H9 (cell line): ENCODE measurements at regions not wholly inside any gene's neighbourhood (a gene's known extent, or its start where the extent isn't known, plus 50 kb on each side); places are given as distances from the start of the nearest gene placed in this dataset.
"Not testable (repeated sequence)": the region's sequence is repeated elsewhere in the genome, so short reads cannot be mapped to it uniquely, and the experiment has no call there.

ENCODE experiments used
- DNase-seq: peaks from one replicate; pipeline ENCODE4 v3.0.0-alpha.2; 2017
- H2AFZ ChIP-seq: one replicate; pipeline ENCODE4 v1.6.1; 2013; ENCODE audit warnings: mild to moderate bottlenecking, low read length, control low read depth, moderate library complexity
- H2AK5ac ChIP-seq: 2 replicates; pipeline ENCODE4 v1.6.1; 2013; ENCODE audit warnings: low read length, control low read depth, mixed read lengths; ENCODE audit not compliant: insufficient read length
- H2BK120ac ChIP-seq: one replicate; pipeline ENCODE4 v1.6.1; 2013; ENCODE audit warnings: low read depth, mild to moderate bottlenecking, low read length, control low read depth, inconsistent platforms; ENCODE audit not compliant: poor library complexity, severe bottlenecking
- H2BK12ac ChIP-seq: 2 replicates; pipeline ENCODE4 v1.6.1; 2013; ENCODE audit warnings: low read length, control low read depth, mixed read lengths, low read depth; ENCODE audit not compliant: insufficient read length
- H2BK15ac ChIP-seq: 2 replicates; pipeline ENCODE4 v1.6.1; 2013; ENCODE audit warnings: low read depth, low read length, control low read depth
- H2BK20ac ChIP-seq: one replicate; pipeline ENCODE4 v1.6.1; 2013; ENCODE audit warnings: low read depth, mild to moderate bottlenecking, low read length, control low read depth, inconsistent platforms; ENCODE audit not compliant: poor library complexity, severe bottlenecking
- H2BK5ac ChIP-seq: 2 replicates; pipeline ENCODE4 v1.6.1; 2013; ENCODE audit warnings: low read length, control low read depth, mixed read lengths; ENCODE audit not compliant: insufficient read length
- H3K14ac ChIP-seq: 2 replicates; pipeline ENCODE4 v1.6.1; 2013; ENCODE audit warnings: low read length, control low read depth; ENCODE audit not compliant: insufficient read depth
- H3K18ac ChIP-seq: 2 replicates; pipeline ENCODE4 v1.6.1; 2013; ENCODE audit warnings: low read depth, mild to moderate bottlenecking, mixed read lengths, low read length, control low read depth; ENCODE audit not compliant: insufficient read length
- H3K23ac ChIP-seq: 2 replicates; pipeline ENCODE4 v1.6.1; 2013; ENCODE audit warnings: low read length, control low read depth, mixed read lengths, low read depth; ENCODE audit not compliant: insufficient read length
- H3K23me2 ChIP-seq: 2 replicates; pipeline ENCODE4 v1.6.1; 2013; ENCODE audit warnings: low read depth, mild to moderate bottlenecking, mixed read lengths, low read length, control low read depth; ENCODE audit not compliant: insufficient read length, poor library complexity, severe bottlenecking
- H3K27ac ChIP-seq: 2 replicates; pipeline ENCODE4 v1.5.1; 2013; ENCODE audit warnings: low read length, control low read depth, mixed read lengths, low read depth; ENCODE audit not compliant: insufficient read length
- H3K27me3 ChIP-seq: 2 replicates; pipeline ENCODE4 v1.6.1; 2013; ENCODE audit warnings: low read length, control low read depth, inconsistent platforms; ENCODE audit not compliant: insufficient read depth
- H3K4ac ChIP-seq: 2 replicates; pipeline ENCODE4 v1.6.1; 2013; ENCODE audit warnings: low read depth, mild to moderate bottlenecking, control low read depth, inconsistent platforms, low read length, moderate library complexity
- H3K4me1 ChIP-seq: 2 replicates; pipeline ENCODE4 v1.6.1; 2013; ENCODE audit warnings: low read length, control low read depth, inconsistent platforms; ENCODE audit not compliant: insufficient read depth
- H3K4me2 ChIP-seq: 2 replicates; pipeline ENCODE4 v1.6.1; 2013; ENCODE audit warnings: low read length, control low read depth, mixed read lengths; ENCODE audit not compliant: insufficient read length, insufficient read depth
- H3K56ac ChIP-seq: 2 replicates; pipeline ENCODE4 v1.6.1; 2013; ENCODE audit warnings: low read depth, mild to moderate bottlenecking, mixed read lengths, low read length, control low read depth; ENCODE audit not compliant: insufficient read length
- H3K79me1 ChIP-seq: 2 replicates; pipeline ENCODE4 v1.6.1; 2013; ENCODE audit warnings: low read depth, mild to moderate bottlenecking, moderate library complexity, low read length, control low read depth, inconsistent platforms; ENCODE audit not compliant: insufficient read depth, poor library complexity, severe bottlenecking
- H3K79me2 ChIP-seq: 2 replicates; pipeline ENCODE4 v1.6.1; 2013; ENCODE audit warnings: low read length, control low read depth, inconsistent platforms; ENCODE audit not compliant: insufficient read depth
- H3K9ac ChIP-seq: 2 replicates; pipeline ENCODE4 v1.6.1; 2013; ENCODE audit warnings: low read length, control low read depth, mixed read lengths; ENCODE audit not compliant: insufficient read length; ENCODE audit errors: extremely low read depth
- H3K9me3 ChIP-seq: one replicate; pipeline ENCODE4 v1.6.1; 2013; ENCODE audit warnings: low read depth, low read length, inconsistent platforms; ENCODE audit not compliant: control insufficient read depth
- H3T11ph ChIP-seq: one replicate; pipeline ENCODE4 v1.6.1; 2013; ENCODE audit warnings: mild to moderate bottlenecking, low read length, control low read depth, inconsistent platforms
- H4K20me1 ChIP-seq: one replicate; pipeline ENCODE4 v1.6.1; 2013; ENCODE audit not compliant: control insufficient read depth, insufficient read length, insufficient read depth
- H4K5ac ChIP-seq: 2 replicates; pipeline ENCODE4 v1.6.1; 2013; ENCODE audit warnings: low read depth, mild to moderate bottlenecking, mixed read lengths, low read length, control low read depth; ENCODE audit not compliant: insufficient read length
- H4K8ac ChIP-seq: replicated peaks from 2 replicates; pipeline ENCODE4 v1.6.1; 2013; ENCODE audit warnings: low read length, control low read depth, mixed read lengths, low read depth; ENCODE audit not compliant: insufficient read length
- H4K91ac ChIP-seq: 2 replicates; pipeline ENCODE4 v1.6.1; 2013; ENCODE audit warnings: low read depth, mild to moderate bottlenecking, moderate library complexity, mixed read lengths, low read length, control low read depth; ENCODE audit not compliant: insufficient read length
- H3K27ac Mint-ChIP-seq, 3 experiments: 2 replicates in 2 of 3; 3 replicates in 1 of 3; pipeline ENCODE4 v1.8.0; 2020 to 2021; ENCODE audit warnings: mixed read lengths in 3 of 3, mild to moderate bottlenecking in 1 of 3, moderate library complexity in 1 of 3
- H3K27me3 Mint-ChIP-seq: 2 replicates; pipeline ENCODE4 v1.8.0; 2021; ENCODE audit warnings: low read depth, mild to moderate bottlenecking, moderate library complexity, mixed read lengths
- H3K36me3 Mint-ChIP-seq, 3 experiments: 2 replicates in 2 of 3; 3 replicates in 1 of 3; pipeline ENCODE4 v1.8.0; 2020 to 2021; ENCODE audit warnings: low read depth in 3 of 3, mixed read lengths in 3 of 3; ENCODE audit not compliant: insufficient read depth in 1 of 3
- H3K4me1 Mint-ChIP-seq, 2 experiments: 2 replicates each; pipeline ENCODE4 v1.8.0; 2020; ENCODE audit warnings: mixed read lengths in 2 of 2
- H3K4me3 Mint-ChIP-seq, 2 experiments: 2 replicates in 1 of 2; 3 replicates in 1 of 2; pipeline ENCODE4 v1.8.0; 2020 to 2021; ENCODE audit warnings: mild to moderate bottlenecking in 2 of 2, mixed read lengths in 2 of 2, moderate library complexity in 1 of 2
- H3K9me3 Mint-ChIP-seq, 2 experiments: 2 replicates in 1 of 2; 3 replicates in 1 of 2; pipeline ENCODE4 v1.8.0; 2020; ENCODE audit warnings: mild to moderate bottlenecking in 2 of 2, mixed read lengths in 2 of 2, moderate library complexity in 1 of 2
- WGBS: extraction: QIAGEN DNeasy Blood & Tissue Kit; methylation state at CpG from one replicate; pipeline ENCODE4 v1.1.7; 2013; ENCODE audit warnings: missing lambda C conversion rate, low lambda C conversion rate, mixed read lengths; ENCODE audit not compliant: insufficient read length; ENCODE audit errors: extremely low coverage; 5-methylcytosine and 5-hydroxymethylcytosine counted together
- TF ChIP-seq, protein P1 (sequence below): fragments of 200-600 bp; sonication (generic); conservative IDR thresholded peaks from 3 replicates; pipeline ENCODE4 v1.8.0; 2021; ENCODE audit warnings: antibody characterized with exemption, mild to moderate bottlenecking

DNA sequence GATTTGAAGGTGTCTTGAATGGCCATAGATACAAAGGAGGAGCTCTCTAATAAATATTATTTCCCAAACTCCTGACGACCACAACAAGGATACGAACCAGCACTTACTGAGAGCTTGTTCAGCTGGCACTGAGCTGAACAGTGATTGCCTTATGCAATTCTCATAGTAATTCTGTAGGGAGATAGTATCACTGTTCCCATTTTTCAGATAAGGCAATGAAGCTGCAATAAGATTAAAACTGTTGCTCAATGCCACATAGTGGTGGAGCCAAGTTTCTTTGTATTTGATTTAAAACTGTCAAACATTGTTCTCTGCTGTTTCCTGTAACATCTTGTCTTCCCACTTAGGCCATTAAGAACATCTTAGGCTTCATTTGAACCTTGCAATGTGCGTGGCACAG is 163.9 kb downstream of the RPLP1 start:
- Histone ChIP-seq H3K9ac (no peak overlapping the region), H3K56ac (no peak overlapping the region), H2AK5ac (no peak overlapping the region), H3K14ac (no peak overlapping the region), H3K4me1 (no peaks in the 10 kb centered on the region), H3K4me2 (no peak overlapping the region), H2BK20ac (no peak overlapping the region), H3K27ac (no peak overlapping the region), H4K91ac (no peak overlapping the region), H4K5ac (no peak overlapping the region), H2BK15ac (no peak overlapping the region), H4K20me1 (no peaks in the 10 kb centered on the region), H3K9me3 (no peaks in the 10 kb centered on the region), H3K79me2 (no peaks in the 10 kb centered on the region), H2BK12ac (no peak overlapping the region), H4K8ac (no peak overlapping the region), H2AFZ (no peak overlapping the region), H3K4ac (no peak overlapping the region), H3T11ph (no peak overlapping the region), H3K23me2 (no peaks in the 10 kb centered on the region), H3K23ac (no peak overlapping the region), H3K18ac (no peak overlapping the region), H3K79me1 (no peaks in the 10 kb centered on the region), H2BK5ac (no peak overlapping the region), H3K27me3 (no peaks in the 10 kb centered on the region), H2BK120ac (no peak overlapping the region)
- Mint-ChIP-seq H3K4me3 (no peak overlapping the region), H3K27ac (no peak overlapping the region), H3K4me1 (no peaks in the 10 kb centered on the region), H3K36me3 (0 out of 7 replicates have a peak, but pooled peaks cover 0 to under 1% (median 0%) of the 10 kb centered on the region in 3 experiments), H3K9me3 (peaks cover 0 to under 1% of the 10 kb centered on the region in 2 experiments; a peak in 3 of 5 replicates), H3K27me3 (peaks cover 7% of the 10 kb centered on the region)
- TF ChIP-seq, protein P1, sequence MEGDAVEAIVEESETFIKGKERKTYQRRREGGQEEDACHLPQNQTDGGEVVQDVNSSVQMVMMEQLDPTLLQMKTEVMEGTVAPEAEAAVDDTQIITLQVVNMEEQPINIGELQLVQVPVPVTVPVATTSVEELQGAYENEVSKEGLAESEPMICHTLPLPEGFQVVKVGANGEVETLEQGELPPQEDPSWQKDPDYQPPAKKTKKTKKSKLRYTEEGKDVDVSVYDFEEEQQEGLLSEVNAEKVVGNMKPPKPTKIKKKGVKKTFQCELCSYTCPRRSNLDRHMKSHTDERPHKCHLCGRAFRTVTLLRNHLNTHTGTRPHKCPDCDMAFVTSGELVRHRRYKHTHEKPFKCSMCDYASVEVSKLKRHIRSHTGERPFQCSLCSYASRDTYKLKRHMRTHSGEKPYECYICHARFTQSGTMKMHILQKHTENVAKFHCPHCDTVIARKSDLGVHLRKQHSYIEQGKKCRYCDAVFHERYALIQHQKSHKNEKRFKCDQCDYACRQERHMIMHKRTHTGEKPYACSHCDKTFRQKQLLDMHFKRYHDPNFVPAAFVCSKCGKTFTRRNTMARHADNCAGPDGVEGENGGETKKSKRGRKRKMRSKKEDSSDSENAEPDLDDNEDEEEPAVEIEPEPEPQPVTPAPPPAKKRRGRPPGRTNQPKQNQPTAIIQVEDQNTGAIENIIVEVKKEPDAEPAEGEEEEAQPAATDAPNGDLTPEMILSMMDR: no peak
- no peak for DNase-seq
- no CpG with 5 or more reads among the region's 3 CpGs for WGBS

DNA sequence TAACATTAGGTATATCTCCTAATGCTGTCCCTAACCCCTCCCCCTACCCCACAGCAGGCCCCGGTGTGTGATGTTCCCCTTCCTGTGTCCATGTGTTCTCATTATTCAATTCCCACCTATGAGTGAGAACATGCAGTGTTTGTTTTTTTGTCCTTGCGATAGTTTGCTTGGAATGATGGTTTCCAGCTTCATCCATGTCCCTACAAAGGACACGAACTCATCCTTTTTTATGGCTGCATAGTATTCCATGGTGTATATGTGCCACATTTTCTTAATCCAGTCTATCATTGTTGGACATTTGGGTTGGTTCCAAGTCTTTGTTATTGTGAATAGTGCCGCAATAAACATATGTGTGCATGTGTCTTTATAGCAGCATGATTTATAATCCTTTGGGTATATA is 164.5 kb downstream of the RPLP1 start:
- not testable (repeated sequence) for H2BK5ac ChIP-seq, H2AFZ ChIP-seq, H3K4me1 Mint-ChIP-seq, H3K14ac ChIP-seq, H2BK12ac ChIP-seq, H2BK20ac ChIP-seq, H3K4me2 ChIP-seq, H3K9me3 ChIP-seq, H3K18ac ChIP-seq, H3T11ph ChIP-seq, H3K56ac ChIP-seq, H2AK5ac ChIP-seq, H3K79me1 ChIP-seq, H3K79me2 ChIP-seq, H3K23ac ChIP-seq, H4K20me1 ChIP-seq, H3K9ac ChIP-seq, H3K27me3 ChIP-seq, H2BK15ac ChIP-seq, H4K8ac ChIP-seq, H3K36me3 Mint-ChIP-seq, H3K4me1 ChIP-seq, H4K5ac ChIP-seq, H4K91ac ChIP-seq, H3K27ac Mint-ChIP-seq, H3K27ac ChIP-seq, H3K23me2 ChIP-seq, H3K4ac ChIP-seq, H3K9me3 Mint-ChIP-seq, H2BK120ac ChIP-seq, H3K4me3 Mint-ChIP-seq, DNase-seq
- no CpG with 5 or more reads among the region's 4 CpGs for WGBS
- peaks cover 12% of the 10 kb centered on the region for H3K27me3 Mint-ChIP-seq
